HG03521 (cell line): ENCODE measurements at regions not wholly inside any gene's neighbourhood (a gene's known extent, or its start where the extent isn't known, plus 50 kb on each side); places are given as distances from the start of the nearest gene placed in this dataset.

Experiments used
- ATAC-seq: cut with Tn5 transposase; IDR thresholded peaks from one replicate; pipeline ENCODE4 v1.9.1; 2021; ENCODE audit warnings: mild to moderate bottlenecking, moderate library complexity; ENCODE audit not compliant: unreplicated experiment

GRCh38 chr9:99513441-99514112 lies 291.5 kb downstream of the SEC61B start:
- no peak for ATAC-seq

GRCh38 chr9:99515093-99515492 lies 293.0 kb downstream of the SEC61B start:
- ATAC-seq: no peak

DNA sequence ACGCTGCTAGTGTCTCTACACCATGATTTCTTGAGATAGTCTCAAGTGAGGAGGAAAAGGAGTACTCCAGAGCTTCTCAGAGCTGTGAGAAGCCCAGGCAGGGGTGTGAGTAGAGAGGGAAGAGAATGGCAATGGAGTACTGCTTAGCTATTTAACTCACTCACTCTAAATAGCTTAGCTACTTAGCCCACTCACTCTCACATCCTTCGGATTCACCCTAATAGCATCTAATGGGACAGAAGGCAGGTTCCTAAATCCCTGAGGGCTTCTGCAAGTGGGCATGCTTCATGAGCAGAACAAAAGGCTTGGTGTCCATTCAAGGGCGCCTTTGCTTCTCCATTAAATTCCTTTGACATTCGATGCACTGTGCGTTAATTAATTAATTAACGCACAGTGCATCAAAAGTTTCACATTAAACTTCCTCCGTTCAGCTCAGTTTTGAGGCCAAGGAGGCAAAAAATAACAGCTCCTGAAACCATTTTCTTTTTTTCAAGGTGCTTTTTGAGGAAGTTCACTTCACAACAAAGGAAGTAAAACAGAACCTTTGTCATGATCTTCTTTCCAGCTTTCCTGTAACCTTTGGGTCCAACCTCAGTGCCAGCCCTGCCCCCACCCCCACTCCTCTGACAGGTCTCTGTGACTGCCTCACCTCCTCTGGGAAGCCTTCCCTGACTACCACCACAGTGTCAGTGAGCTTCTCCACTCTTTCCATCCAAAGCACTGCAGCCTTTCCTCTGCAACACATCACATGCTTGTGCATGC lies 294.0 kb downstream of the SEC61B start:
- no peak for ATAC-seq

- ATAC-seq: no peak
These were observed 294.6 kb downstream of the SEC61B start for GRCh38 chr9:99516657-99517049.

DNA sequence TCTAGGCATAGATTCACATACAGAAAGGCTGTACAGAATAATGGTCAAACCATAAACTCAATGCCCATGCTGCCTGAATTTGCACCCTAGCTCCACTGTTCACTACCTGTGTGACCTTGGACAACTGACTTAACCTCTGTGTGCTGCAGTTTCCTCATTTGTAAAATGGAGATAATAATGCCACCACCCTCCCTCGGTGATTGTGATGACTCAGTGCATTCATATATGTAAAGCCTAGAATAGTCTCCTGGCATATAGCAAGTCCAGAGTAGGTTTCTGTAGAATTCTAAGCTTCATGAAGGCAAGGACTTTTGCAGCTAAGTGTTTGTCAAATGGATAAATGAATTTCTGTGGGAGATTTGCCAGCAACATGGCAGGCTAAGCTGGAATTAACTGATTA lies 297.8 kb upstream of the NR4A3 start:
- ATAC-seq: no peak

- ATAC-seq: no peak
These were observed 290.4 kb upstream of the NR4A3 start for GRCh38 chr9:99531313-99531712.

DNA sequence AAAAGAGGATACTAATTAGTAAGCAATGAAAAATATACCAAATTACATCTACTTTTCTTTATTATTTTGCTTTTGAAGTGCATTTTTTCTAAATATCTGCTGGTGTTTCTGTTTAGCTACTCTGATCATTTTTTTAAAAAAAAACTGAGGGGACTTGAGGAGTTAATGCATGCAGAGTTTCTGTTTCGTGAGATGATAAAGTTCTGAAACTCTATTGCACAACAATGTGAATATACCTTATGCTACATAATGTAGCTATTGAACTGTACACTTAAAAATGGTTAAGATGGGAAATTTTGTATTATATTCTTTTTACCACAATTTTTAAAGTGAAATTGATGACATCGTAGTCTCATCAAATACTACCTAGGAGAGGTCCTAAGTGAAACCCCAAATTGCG lies 288.3 kb upstream of the NR4A3 start:
- ATAC-seq: no peak

- no peak for ATAC-seq
These were observed 283.7 kb upstream of the NR4A3 start for GRCh38 chr9:99537996-99538395.

DNA sequence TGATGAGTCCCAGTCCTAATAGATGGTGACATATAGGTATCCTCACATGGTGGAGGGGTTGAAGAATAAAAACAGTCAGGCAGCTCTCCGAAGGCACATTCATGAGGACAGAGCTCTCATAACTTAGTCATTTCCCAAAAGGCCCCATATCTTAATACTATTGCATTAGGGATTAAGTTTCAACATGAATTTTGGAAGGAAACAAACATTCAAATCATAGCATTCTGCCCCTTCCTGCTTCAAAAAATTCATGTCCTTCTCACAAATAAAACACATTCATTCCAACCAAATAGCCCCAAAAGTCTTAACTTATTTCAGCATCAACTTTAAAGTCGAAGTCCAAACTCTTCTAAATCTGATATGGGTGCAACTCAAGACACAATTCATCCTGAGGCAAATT lies 277.2 kb upstream of the NR4A3 start:
- ATAC-seq: no peak

GRCh38 chr9:99549441-99549840 lies 272.2 kb upstream of the NR4A3 start:
- ATAC-seq: no peak

DNA sequence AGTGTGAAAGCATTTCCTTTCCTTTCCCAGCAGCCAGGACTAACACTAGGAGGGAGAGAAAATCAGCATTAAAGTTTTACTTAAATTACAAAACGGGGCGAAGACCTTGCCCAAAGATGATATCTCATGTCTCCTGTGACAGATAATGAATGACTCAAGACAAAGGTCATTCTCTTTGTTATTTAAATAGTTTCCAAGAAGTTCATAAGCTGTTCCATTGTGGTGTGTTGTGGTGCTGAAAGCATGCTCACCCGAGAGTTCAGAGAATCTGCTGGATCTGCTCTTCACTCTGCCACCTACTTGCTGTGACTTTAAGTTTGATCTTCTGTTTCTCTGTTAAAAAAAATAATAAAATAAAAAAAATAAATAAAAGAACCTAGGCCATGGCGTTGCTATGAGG lies 265.9 kb upstream of the NR4A3 start:
- ATAC-seq: no peak

DNA sequence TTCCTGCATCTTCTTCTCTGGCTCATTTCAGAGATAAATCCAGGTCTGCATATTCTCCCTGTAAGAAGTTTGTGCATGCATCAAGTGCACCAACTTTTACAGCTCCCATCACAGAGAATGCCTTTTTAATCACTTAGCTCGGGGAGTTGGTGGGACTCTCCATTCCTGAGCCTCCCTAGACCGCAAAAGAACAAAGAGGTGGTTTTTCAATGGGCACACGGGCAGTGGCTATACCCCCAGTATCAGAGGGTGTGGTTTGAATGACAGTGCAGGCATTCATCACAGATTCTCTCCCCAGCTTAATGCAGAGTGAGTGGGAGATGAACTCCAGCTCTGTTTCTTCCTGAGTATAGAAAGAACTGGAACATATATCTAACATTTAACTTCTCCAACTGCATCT lies 264.7 kb upstream of the NR4A3 start:
- ATAC-seq: no peak

DNA sequence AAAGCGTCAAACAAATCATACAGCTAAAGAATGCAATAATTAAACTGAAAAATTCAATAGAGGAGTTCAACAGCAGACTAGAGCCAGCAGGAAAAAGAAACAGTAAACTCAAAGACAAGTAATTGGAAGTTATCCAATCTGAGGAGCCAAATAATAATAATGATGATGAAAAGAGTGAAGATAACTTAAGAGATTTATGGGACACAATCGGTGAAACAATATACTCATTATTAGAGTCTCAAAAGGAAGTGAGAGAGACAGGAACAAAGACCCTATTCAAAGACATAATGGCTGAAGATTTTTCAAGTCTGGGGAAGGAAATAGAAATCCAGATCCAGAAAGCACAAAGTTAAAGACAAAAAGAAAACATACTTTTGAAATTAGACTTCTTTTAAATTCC lies 263.9 kb upstream of the NR4A3 start:
- ATAC-seq: no peak

- ATAC-seq: no peak
These were observed 261.9 kb upstream of the NR4A3 start for GRCh38 chr9:99559776-99560175.

DNA sequence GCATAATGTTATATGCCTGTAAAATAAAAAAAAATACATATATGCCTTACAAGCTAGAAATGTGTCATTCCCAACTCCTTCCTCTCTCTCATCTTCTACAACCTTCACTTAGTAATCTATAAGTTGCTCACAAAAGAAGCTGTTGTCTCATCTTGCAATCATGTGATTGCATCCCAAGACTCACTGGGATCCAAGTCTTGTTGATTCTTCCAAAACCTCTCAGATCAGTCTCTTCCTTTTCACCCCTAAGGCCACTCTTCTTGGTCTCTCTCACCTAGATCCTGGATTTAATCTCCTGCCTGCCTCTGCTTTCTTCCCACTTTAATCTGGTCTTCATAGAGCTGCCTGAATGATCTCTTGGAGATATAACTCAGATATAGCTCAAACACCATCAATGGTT lies 261.1 kb upstream of the NR4A3 start:
- ATAC-seq: no peak

GRCh38 chr9:99561509-99561917 lies 260.2 kb upstream of the NR4A3 start:
- no peak for ATAC-seq

DNA sequence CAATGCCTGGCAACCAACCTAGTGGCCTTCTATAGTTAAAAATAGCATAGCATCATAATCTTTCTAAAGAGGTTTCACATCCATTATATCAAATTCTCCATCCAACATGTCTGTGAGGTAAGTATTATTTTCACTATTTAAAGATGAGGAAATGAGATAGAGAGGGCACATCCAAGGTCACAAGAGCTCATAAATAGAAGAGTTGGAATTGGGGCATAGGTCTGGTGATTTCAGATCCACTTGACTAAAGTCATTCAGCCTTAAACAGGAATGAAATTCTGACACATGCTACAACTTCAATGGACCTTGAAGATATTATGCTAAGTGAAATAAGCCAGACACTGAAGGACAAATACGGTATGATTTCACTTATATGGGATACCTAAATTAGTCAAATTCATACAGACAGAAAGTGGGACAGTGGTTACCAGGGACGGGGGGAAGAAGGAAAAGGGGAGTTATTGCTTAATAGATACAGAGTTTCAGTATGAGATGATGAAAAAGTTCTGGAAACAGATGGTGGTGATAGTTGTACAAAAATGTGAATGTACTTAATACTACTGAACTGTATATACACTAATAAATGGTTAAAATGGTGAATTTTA lies 259.6 kb upstream of the NR4A3 start:
- no peak for ATAC-seq

GRCh38 chr9:99563364-99563763 lies 258.3 kb upstream of the NR4A3 start:
- no peak for ATAC-seq

DNA sequence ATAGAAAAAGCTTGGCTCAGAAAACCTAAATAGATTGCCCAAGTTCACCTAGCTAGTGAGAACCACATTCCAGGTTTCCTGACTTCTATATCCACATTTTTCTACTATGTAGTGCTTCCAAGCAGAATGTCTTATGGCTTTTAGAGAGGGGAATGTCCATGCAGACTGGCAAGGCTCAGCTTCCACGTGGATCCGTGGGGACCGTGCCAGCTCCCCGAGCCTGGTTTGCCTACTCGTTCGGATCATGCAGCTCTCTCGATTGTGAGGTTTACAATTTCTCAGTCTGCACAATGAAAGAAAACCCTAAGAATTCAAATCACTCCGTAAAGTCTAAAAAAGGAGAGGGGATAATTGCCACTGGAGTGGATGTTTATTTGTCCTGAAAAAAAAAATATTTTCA lies 256.5 kb upstream of the NR4A3 start:
- no peak for ATAC-seq

- ATAC-seq: no peak
These were observed 254.2 kb upstream of the NR4A3 start for GRCh38 chr9:99567436-99567835.

DNA sequence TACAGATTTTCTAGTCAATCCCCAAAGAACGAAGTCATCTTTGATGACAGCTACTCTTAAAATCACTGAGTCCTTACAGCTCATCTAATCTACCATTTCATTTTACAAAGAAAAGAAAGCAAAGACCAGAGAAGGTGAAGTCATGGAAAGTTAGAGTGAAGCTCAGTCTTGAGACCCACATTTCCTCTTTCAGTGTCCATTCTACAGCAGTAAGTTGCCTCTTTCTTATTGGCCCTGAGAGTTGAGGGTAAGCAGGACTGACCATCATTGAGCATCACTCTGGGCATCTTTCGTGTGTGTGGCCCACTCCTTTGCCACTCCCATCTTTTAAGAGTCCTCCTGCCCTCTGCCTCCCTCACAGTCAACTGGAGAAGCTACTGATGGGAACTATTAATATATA lies 251.8 kb upstream of the NR4A3 start:
- ATAC-seq: no peak

GRCh38 chr9:99572567-99572966 lies 249.1 kb upstream of the NR4A3 start:
- ATAC-seq: no peak
